ENCODE measurements at regions not wholly inside any gene's neighbourhood (a gene's known extent, or its start where the extent isn't known, plus 50 kb on each side); places are given as distances from the start of the nearest gene placed in this dataset.

- H3K4me3 Mint-ChIP-seq = no peak overlapping the region
- H3K27ac Mint-ChIP-seq = no peak overlapping the region
- no peaks in the 10 kb centered on the region for H3K9me3 Mint-ChIP-seq
- peaks cover 8% of the 10 kb centered on the region for H3K4me1 Mint-ChIP-seq
- no peaks in the 10 kb centered on the region for H3K36me3 Mint-ChIP-seq
- no peak for DNase-seq (ENCODE audit: low spot score in 2 of 2)
- no peak for ATAC-seq
Measured at GRCh38 chr17:73738751-73739575, 94.7 kb upstream of the SDK2 start.

DNA sequence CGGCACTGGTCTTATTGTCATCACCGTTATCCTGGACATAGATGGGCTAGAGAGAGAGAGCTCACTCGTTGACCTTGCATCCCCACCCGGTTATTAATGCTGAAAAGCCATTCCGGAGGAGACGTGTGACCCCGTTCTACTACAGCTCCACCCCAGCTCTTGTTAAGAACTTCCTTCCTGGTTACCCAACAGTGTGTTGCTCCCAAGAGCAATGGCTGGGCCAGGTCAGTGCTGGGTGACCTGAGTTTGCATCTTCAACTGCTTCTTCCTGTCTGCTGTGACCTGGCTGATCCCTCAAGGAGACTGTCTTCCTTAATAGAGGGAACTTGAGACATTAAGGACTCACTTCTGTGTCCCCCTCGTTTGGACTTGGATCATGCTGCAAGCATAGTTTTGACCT lies 96.1 kb upstream of the SDK2 start:
- no peaks in the 10 kb centered on the region for H3K9me3 Mint-ChIP-seq
- no peaks in the 10 kb centered on the region for H3K36me3 Mint-ChIP-seq
- H3K4me3 Mint-ChIP-seq = no peak overlapping the region
- peaks cover 8% of the 10 kb centered on the region for H3K4me1 Mint-ChIP-seq
- no peak for ATAC-seq
- DNase-seq (ENCODE audit: low spot score in 2 of 2) = no peak
- H3K27ac Mint-ChIP-seq = no peak overlapping the region

- H3K27ac Mint-ChIP-seq = no peak overlapping the region
- no peaks in the 10 kb centered on the region for H3K9me3 Mint-ChIP-seq
- ATAC-seq (no peak), DNase-seq (ENCODE audit: low spot score in 2 of 2) (no peak)
- no peaks in the 10 kb centered on the region for H3K36me3 Mint-ChIP-seq
- no peak overlapping the region for H3K4me3 Mint-ChIP-seq
- peaks cover 8% of the 10 kb centered on the region for H3K4me1 Mint-ChIP-seq
Measured at GRCh38 chr17:73742948-73743381, 98.7 kb upstream of the SDK2 start.

GRCh38 chr17:73743518-73744201 lies 99.4 kb upstream of the SDK2 start:
- ATAC-seq = no peak
- DNase-seq (ENCODE audit: low spot score in 2 of 2) = no peak
- Mint-ChIP-seq H3K9me3 (no peaks in the 10 kb centered on the region), H3K27ac (no peak overlapping the region), H3K36me3 (no peaks in the 10 kb centered on the region), H3K4me3 (no peak overlapping the region), H3K4me1 (peaks cover 8% of the 10 kb centered on the region)

GRCh38 chr17:73744411-73744810 lies 100.2 kb upstream of the SDK2 start:
- no peak overlapping the region for H3K27ac Mint-ChIP-seq
- no peaks in the 10 kb centered on the region for H3K36me3 Mint-ChIP-seq
- DNase-seq (ENCODE audit: low spot score in 2 of 2) = no peak
- H3K9me3 Mint-ChIP-seq = no peaks in the 10 kb centered on the region
- H3K4me3 Mint-ChIP-seq = no peak overlapping the region
- ATAC-seq = no peak
- peaks cover 8% of the 10 kb centered on the region for H3K4me1 Mint-ChIP-seq

DNA sequence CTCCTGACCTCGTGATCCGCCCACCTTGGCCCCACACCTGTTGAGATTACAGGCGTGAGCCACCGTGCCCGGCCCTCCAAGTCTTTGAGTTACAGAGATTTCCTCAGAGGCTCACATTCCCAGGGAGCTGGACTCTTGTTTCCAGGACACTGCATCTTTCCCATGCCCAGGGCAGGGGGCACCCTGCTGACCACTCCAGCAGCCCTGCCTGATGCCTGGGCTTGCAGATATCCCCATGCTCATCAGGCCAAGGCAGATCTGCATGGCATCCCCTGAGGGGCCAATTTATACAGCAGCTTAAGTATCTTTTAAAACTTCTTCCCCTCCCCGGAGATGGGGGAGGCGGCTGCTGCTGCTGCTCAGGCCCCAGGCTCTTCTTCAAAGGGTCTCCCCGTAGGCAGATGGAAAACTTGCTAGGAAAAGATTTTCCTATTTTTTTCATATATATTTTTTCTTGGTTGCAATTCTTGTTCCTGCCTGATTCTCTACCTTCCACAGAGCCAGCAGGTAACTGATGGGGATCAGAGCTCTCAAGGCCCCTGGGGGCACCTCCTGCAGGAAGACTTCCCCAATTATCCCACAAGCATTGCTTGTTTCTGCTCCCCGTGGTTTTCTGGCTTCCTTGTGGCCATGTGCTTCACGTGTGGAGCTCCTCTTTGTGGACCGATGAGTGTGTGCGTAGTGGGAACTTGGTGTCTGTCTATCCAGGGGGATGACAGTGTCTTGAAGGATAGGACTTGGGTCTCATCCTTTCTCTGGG lies 102.2 kb upstream of the SDK2 start:
- H3K27ac Mint-ChIP-seq = no peak overlapping the region

DNA sequence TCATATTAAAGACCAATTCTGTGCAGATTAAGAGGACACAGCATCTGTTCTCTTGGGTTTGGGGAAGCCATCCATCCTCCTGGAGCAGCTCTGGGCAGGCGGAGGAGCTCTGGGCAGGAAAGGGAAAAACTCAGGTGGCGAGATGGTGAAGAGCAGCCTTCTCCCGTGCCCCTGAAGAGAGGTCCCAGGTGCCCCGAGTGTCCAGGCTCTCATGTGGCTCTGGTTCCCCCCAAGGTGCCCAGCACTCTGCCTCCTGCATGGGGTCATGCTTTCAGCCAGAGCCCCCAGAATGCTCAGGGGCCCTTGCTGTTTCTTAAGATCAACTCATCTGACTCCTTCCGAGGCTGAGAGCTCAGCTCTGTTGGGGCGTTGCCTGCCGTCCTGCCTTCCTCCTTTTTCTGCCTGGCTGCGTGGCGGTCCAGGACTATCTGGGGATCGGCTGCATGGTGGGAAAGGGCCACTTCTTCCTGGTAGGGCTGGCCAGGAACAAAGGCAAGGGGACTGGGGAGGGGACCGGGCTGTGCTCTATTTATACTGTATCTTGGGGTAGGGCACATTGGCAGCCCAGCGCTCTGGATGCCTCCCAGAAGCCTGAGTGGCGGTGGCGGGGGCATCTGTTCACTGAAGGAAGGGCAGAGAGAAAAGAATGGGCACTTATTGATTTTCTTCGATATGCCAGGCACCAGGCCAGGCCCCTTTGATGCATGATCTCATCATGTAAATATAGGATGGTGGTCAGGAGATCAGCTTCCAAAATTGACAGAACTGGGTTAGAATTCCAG lies 103.2 kb upstream of the SDK2 start:
- no peak overlapping the region for H3K27ac Mint-ChIP-seq
- DNase-seq (ENCODE audit: low spot score in 2 of 2) = no peak
- no peak overlapping the region for H3K4me3 Mint-ChIP-seq
- no peaks in the 10 kb centered on the region for H3K4me1 Mint-ChIP-seq
- H3K9me3 Mint-ChIP-seq = no peaks in the 10 kb centered on the region
- ATAC-seq = no peak
- no peaks in the 10 kb centered on the region for H3K36me3 Mint-ChIP-seq

More for the DNA sequence above, 102.2 kb upstream of the SDK2 start:
- Mint-ChIP-seq H3K4me3 (no peak overlapping the region), H3K4me1 (no peaks in the 10 kb centered on the region), H3K9me3 (no peaks in the 10 kb centered on the region), H3K36me3 (no peaks in the 10 kb centered on the region)
- DNase-seq (ENCODE audit: low spot score in 2 of 2) (no peak), ATAC-seq (no peak)

GRCh38 chr17:73748508-73748907 lies 104.3 kb upstream of the SDK2 start:
- H3K27ac Mint-ChIP-seq = no peak overlapping the region
- H3K4me1 Mint-ChIP-seq = no peaks in the 10 kb centered on the region
- H3K9me3 Mint-ChIP-seq = no peaks in the 10 kb centered on the region
- ATAC-seq = no peak
- no peaks in the 10 kb centered on the region for H3K36me3 Mint-ChIP-seq
- no peak overlapping the region for H3K4me3 Mint-ChIP-seq
- no peak for DNase-seq (ENCODE audit: low spot score in 2 of 2)

- Mint-ChIP-seq H3K4me1 (no peaks in the 10 kb centered on the region), H3K9me3 (no peaks in the 10 kb centered on the region), H3K36me3 (no peaks in the 10 kb centered on the region), H3K27ac (no peak overlapping the region), H3K4me3 (no peak overlapping the region)
- ATAC-seq (peak; percentile 55), DNase-seq (ENCODE audit: low spot score in 2 of 2) (no peak)
Measured at GRCh38 chr17:73749337-73749823, 105.1 kb upstream of the SDK2 start.

- Mint-ChIP-seq H3K27ac (no peak overlapping the region), H3K9me3 (no peaks in the 10 kb centered on the region), H3K4me3 (no peak overlapping the region), H3K4me1 (no peaks in the 10 kb centered on the region), H3K36me3 (no peaks in the 10 kb centered on the region)
- ATAC-seq (no peak), DNase-seq (ENCODE audit: low spot score in 2 of 2) (no peak)
Measured at GRCh38 chr17:73749928-73750605, 105.8 kb upstream of the SDK2 start.

DNA sequence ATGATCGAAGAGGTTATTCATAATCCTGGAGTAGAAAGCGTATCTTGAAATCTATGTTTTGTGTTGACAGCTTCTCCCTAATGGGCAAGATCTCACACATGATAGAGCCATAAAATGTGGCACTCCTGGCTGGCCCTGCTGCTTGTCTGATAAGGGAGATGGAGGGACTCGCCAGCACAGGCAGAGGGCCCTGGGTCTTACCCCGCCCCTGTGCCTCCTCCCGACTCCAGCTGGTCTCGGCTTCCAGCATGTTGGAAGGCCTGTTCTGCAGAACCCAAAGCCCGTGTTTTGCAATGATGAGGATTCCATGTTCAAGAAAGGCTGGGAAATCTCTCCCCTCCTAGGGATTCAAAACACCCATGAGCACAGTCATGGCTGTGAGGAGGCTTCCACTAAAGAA lies 106.7 kb upstream of the SDK2 start:
- Mint-ChIP-seq H3K36me3 (no peaks in the 10 kb centered on the region), H3K9me3 (no peaks in the 10 kb centered on the region), H3K4me1 (no peaks in the 10 kb centered on the region)

GRCh38 chr17:73753751-73754496 lies 109.7 kb upstream of the SDK2 start:
- no peak overlapping the region for H3K4me3 Mint-ChIP-seq
- ATAC-seq = no peak
- peaks cover 8% of the 10 kb centered on the region for H3K4me1 Mint-ChIP-seq
- no peak for DNase-seq (ENCODE audit: low spot score in 2 of 2)
- H3K9me3 Mint-ChIP-seq = peaks cover 4% of the 10 kb centered on the region
- H3K36me3 Mint-ChIP-seq = no peaks in the 10 kb centered on the region
- H3K27ac Mint-ChIP-seq = no peak overlapping the region

More for the DNA sequence above, 106.7 kb upstream of the SDK2 start:
- ATAC-seq (no peak), DNase-seq (ENCODE audit: low spot score in 2 of 2) (no peak)
- Mint-ChIP-seq H3K27ac (no peak overlapping the region), H3K4me3 (no peak overlapping the region)

DNA sequence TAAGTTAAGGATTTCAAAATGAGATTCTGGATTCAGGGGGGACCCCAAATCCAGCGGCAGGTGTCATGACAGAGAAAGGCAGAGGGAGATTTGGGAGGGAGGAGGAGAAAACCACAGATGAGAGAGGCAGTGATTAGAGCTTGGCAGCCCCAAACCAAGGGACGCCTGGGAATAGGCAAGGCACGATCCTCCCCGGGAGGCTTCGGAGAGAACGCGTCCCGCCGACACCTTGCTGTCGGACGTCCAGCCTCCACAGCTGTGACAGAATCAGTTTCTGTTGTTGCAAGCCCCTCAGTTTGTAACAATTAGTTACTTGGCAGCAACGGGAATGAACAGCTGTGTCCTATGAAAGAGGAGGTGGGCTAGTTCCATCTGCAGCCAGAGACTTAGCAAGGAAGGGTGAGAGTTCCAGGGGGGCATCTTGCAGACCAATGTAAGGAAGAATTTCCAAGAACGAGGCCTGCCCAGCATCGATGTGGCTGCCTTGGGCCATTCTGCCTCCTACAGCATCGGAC lies 110.7 kb upstream of the SDK2 start:
- ATAC-seq = no peak
- DNase-seq (ENCODE audit: low spot score in 2 of 2) = no peak
- Mint-ChIP-seq H3K4me3 (no peak overlapping the region), H3K4me1 (peaks cover 8% of the 10 kb centered on the region), H3K27ac (no peak overlapping the region), H3K9me3 (peaks cover 4% of the 10 kb centered on the region), H3K36me3 (no peaks in the 10 kb centered on the region)

GRCh38 chr17:73757420-73757819 lies 113.2 kb upstream of the SDK2 start:
- no peak for DNase-seq (ENCODE audit: low spot score in 2 of 2)
- Mint-ChIP-seq H3K36me3 (no peaks in the 10 kb centered on the region), H3K27ac (peak overlapping the region; percentile 90), H3K4me1 (peaks cover 8% of the 10 kb centered on the region), H3K4me3 (no peak overlapping the region), H3K9me3 (peaks cover 4% of the 10 kb centered on the region)
- ATAC-seq = no peak
